Rectal smooth muscle tissue (tissue), 1 donor: ENCODE measurements at regions not wholly inside any gene's neighbourhood (a gene's known extent, or its start where the extent isn't known, plus 50 kb on each side); places are given as distances from the start of the nearest gene placed in this dataset.
A peak's percentile ranks its signal among the peaks of the same experiment; 100 is the strongest.
"Not testable (repeated sequence)": the region's sequence is repeated elsewhere in the genome, so short reads cannot be mapped to it uniquely, and the experiment has no call there.

Experiments
- H3K27ac ChIP-seq: one replicate; pipeline ENCODE4 v1.7.0; 2013; ENCODE audit warnings: low read depth, low read length, inconsistent platforms
- H3K27me3 ChIP-seq: one replicate; pipeline ENCODE4 v1.7.0; 2013; ENCODE audit warnings: low read length; ENCODE audit not compliant: control insufficient read depth, insufficient read depth
- H3K36me3 ChIP-seq: one replicate; pipeline ENCODE4 v1.7.0; 2013; ENCODE audit warnings: low read length; ENCODE audit not compliant: control insufficient read depth, insufficient read depth
- H3K4me1 ChIP-seq: one replicate; pipeline ENCODE4 v1.7.0; 2013; ENCODE audit warnings: low read length; ENCODE audit not compliant: control insufficient read depth, insufficient read depth
- H3K4me3 ChIP-seq: one replicate; pipeline ENCODE4 v1.7.0; 2013; ENCODE audit warnings: low read length
- H3K9ac ChIP-seq: one replicate; pipeline ENCODE4 v1.7.0; 2013; ENCODE audit warnings: low read length

- no peak overlapping the region for H3K27ac ChIP-seq
- no peaks in the 10 kb centered on the region for H3K27me3 ChIP-seq
- no peaks in the 10 kb centered on the region for H3K4me1 ChIP-seq
- no peak overlapping the region for H3K4me3 ChIP-seq
- H3K9ac ChIP-seq = no peak overlapping the region
- no peaks in the 10 kb centered on the region for H3K36me3 ChIP-seq
These were observed 1391.4 kb downstream of the UQCRFS1 start for GRCh38 chr19:27821418-27822018.

DNA sequence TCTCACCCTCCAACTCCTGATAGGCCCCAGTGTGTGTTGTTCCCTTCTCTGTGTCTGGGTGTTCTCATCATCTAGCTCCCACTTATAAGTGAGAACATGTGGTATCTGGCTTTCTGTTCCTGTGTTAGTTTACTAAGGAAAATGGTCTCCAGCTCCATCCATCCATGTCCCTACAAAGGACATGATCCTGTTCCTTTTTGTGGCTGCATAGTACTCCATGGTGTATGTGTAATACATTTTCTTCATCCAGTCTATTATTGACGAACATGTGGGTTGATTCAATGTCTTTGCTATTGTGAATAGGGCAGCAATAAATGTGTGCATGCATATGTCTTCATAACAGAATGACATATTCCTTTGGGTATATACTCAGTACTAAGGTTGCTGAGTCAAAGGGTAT lies 1397.0 kb downstream of the UQCRFS1 start:
- H3K4me3 ChIP-seq = no peak overlapping the region
- H3K27me3 ChIP-seq = no peaks in the 10 kb centered on the region
- no peaks in the 10 kb centered on the region for H3K4me1 ChIP-seq
- no peaks in the 10 kb centered on the region for H3K36me3 ChIP-seq
- no peak overlapping the region for H3K27ac ChIP-seq
- H3K9ac ChIP-seq = no peak overlapping the region

DNA sequence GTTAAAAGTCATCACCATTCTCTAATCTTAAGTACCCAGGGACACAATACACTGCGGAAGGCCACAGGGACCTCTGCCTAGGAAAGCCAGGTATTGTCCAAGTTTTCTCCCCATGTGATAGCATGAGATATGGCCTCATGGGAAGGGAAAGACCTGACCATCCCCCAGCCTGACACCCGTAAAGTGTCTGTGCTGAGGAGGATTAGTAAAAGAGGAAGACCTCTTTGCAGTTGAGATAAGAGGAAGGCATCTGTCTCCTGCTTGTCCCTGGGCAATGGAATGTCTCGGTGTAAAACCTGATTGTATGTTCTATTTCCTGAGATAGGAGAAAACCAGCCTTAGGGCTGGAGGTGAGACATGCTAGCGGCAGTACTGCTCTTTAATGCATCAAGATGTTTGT lies 1398.1 kb downstream of the UQCRFS1 start:
- H3K27me3 ChIP-seq, H3K4me3 ChIP-seq, H3K36me3 ChIP-seq, H3K4me1 ChIP-seq, H3K27ac ChIP-seq, H3K9ac ChIP-seq: not testable (repeated sequence)

DNA sequence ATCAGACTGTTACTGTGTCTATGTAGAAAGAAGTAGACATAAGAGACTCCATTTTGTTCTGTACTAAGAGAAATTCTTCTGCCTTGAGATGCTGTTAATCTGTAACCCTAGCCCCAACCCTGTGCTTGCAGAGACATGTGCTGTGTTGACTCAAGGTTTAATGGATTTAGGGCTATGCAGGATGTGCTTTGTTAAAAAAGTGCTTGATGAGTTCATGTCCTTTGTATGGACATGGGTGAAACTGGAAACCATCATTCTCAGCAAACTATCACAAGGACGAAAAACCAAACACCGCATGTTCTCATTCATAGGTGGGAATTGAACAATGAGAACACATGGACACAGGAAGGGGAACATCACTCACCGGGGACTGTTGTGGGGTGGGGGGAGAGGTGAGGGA lies 1398.7 kb downstream of the UQCRFS1 start:
- not testable (repeated sequence) for H3K4me3 ChIP-seq, H3K27ac ChIP-seq, H3K4me1 ChIP-seq, H3K36me3 ChIP-seq, H3K27me3 ChIP-seq, H3K9ac ChIP-seq

GRCh38 chr19:27806471-27807070 lies 1406.4 kb downstream of the UQCRFS1 start:
- Histone ChIP-seq H3K36me3 (peaks cover 3% of the 10 kb centered on the region), H3K4me1 (no peaks in the 10 kb centered on the region), H3K9ac (no peak overlapping the region), H3K27ac (no peak overlapping the region), H3K4me3 (no peak overlapping the region), H3K27me3 (no peaks in the 10 kb centered on the region)

GRCh38 chr19:27805848-27806247 lies 1407.1 kb downstream of the UQCRFS1 start:
- H3K27me3 ChIP-seq = no peaks in the 10 kb centered on the region

GRCh38 chr19:27802293-27802692 lies 1410.7 kb downstream of the UQCRFS1 start:
- H3K4me1 ChIP-seq = not testable (repeated sequence)

More at GRCh38 chr19:27805848-27806247, 1407.1 kb downstream of the UQCRFS1 start:
- Histone ChIP-seq H3K36me3 (peaks cover 3% of the 10 kb centered on the region), H3K4me3 (no peak overlapping the region), H3K9ac (no peak overlapping the region), H3K4me1 (no peaks in the 10 kb centered on the region), H3K27ac (no peak overlapping the region)

GRCh38 chr19:27796540-27796939 lies 1416.4 kb downstream of the UQCRFS1 start:
- Histone ChIP-seq H3K27ac (no peak overlapping the region), H3K9ac (no peak overlapping the region), H3K27me3 (no peaks in the 10 kb centered on the region), H3K36me3 (no peaks in the 10 kb centered on the region), H3K4me3 (no peak overlapping the region), H3K4me1 (peaks cover 4% of the 10 kb centered on the region)

More at GRCh38 chr19:27802293-27802692, 1410.7 kb downstream of the UQCRFS1 start:
- H3K4me3 ChIP-seq, H3K27ac ChIP-seq, H3K27me3 ChIP-seq, H3K36me3 ChIP-seq, H3K9ac ChIP-seq: not testable (repeated sequence)

- Histone ChIP-seq H3K36me3 (no peaks in the 10 kb centered on the region), H3K9ac (no peak overlapping the region), H3K27me3 (no peaks in the 10 kb centered on the region), H3K27ac (no peak overlapping the region), H3K4me3 (no peak overlapping the region), H3K4me1 (peaks cover 4% of the 10 kb centered on the region)
These were observed 1416.9 kb downstream of the UQCRFS1 start for GRCh38 chr19:27796073-27796472.

GRCh38 chr19:27795369-27795768 lies 1417.6 kb downstream of the UQCRFS1 start:
- Histone ChIP-seq H3K36me3 (no peaks in the 10 kb centered on the region), H3K27ac (no peak overlapping the region), H3K9ac (no peak overlapping the region), H3K4me3 (peak overlapping the region; percentile 88), H3K27me3 (no peaks in the 10 kb centered on the region), H3K4me1 (peaks cover 4% of the 10 kb centered on the region)

- Histone ChIP-seq H3K4me3 (peak overlapping the region; percentile 88), H3K27ac (peak overlapping the region; percentile 94), H3K27me3 (no peaks in the 10 kb centered on the region), H3K9ac (peak overlapping the region; percentile 56), H3K4me1 (peaks cover 4% of the 10 kb centered on the region), H3K36me3 (no peaks in the 10 kb centered on the region)
These were observed 1418.4 kb downstream of the UQCRFS1 start for GRCh38 chr19:27794494-27795042.

GRCh38 chr19:27793644-27794493 lies 1419.1 kb downstream of the UQCRFS1 start:
- peak overlapping the region; percentile 88 for H3K4me3 ChIP-seq
- peak overlapping the region; percentile 94 for H3K27ac ChIP-seq
- no peaks in the 10 kb centered on the region for H3K36me3 ChIP-seq
- peak overlapping the region; percentile 87 for H3K9ac ChIP-seq
- H3K27me3 ChIP-seq = no peaks in the 10 kb centered on the region
- peaks cover 4% of the 10 kb centered on the region for H3K4me1 ChIP-seq
